GM23338 (cell line): ENCODE measurements at regions not wholly inside any gene's neighbourhood (a gene's known extent, or its start where the extent isn't known, plus 50 kb on each side); places are given as distances from the start of the nearest gene placed in this dataset.

Experiments used
- ATAC-seq: fragments of 200-7000 bp; cut with Tn5 transposase; 3 replicates; pipeline ENCODE4 v1.9.1; 2020
- DNase-seq: peaks from one replicate; pipeline ENCODE4 v3.0.0-alpha.2; 2015; ENCODE audit warnings: low spot score
- H2AFZ ChIP-seq: fragments of 200-600 bp; sonication (generic); 2 replicates; pipeline ENCODE4 v1.8.0; 2016; ENCODE audit warnings: antibody characterized with exemption, mild to moderate bottlenecking, moderate library complexity
- H3F3A ChIP-seq: fragments of 200-600 bp; sonication (generic); replicated peaks from 2 replicates; pipeline ENCODE4 v1.8.0; 2017; ENCODE audit warnings: antibody characterized with exemption, mixed run types, low read depth
- H3K27ac ChIP-seq: fragments of 200-600 bp; sonication (generic); 2 replicates; pipeline ENCODE4 v1.6.1; 2016; ENCODE audit warnings: low read depth
- H3K27me3 ChIP-seq: fragments of 200-600 bp; sonication (generic); 2 replicates; pipeline ENCODE4 v1.8.0; 2016; ENCODE audit warnings: mild to moderate bottlenecking, mixed run types, moderate library complexity; ENCODE audit not compliant: insufficient read depth
- H3K36me3 ChIP-seq: fragments of 200-600 bp; sonication (generic); 2 replicates; pipeline ENCODE4 v1.8.0; 2016; ENCODE audit warnings: mild to moderate bottlenecking; ENCODE audit not compliant: insufficient read depth
- H3K4me1 ChIP-seq: fragments of 200-600 bp; sonication (generic); 2 replicates; pipeline ENCODE4 v1.8.0; 2016; ENCODE audit warnings: mild to moderate bottlenecking, moderate library complexity; ENCODE audit not compliant: insufficient read depth
- H3K4me2 ChIP-seq: fragments of 200-600 bp; sonication (generic); 2 replicates; pipeline ENCODE4 v1.7.1; 2017; ENCODE audit warnings: mixed run types
- H3K4me3 ChIP-seq: fragments of 200-600 bp; sonication (generic); 2 replicates; pipeline ENCODE4 v1.6.1; 2016; ENCODE audit warnings: mixed run types
- H3K79me2 ChIP-seq: fragments of 200-600 bp; sonication (generic); replicated peaks from 2 replicates; pipeline ENCODE4 v1.8.0; 2017; ENCODE audit warnings: mild to moderate bottlenecking; ENCODE audit not compliant: insufficient read depth
- H3K9me2 ChIP-seq: fragments of 200-600 bp; sonication (generic); 2 replicates; pipeline ENCODE4 v1.8.0; 2017; ENCODE audit not compliant: insufficient read depth
- H4K20me1 ChIP-seq: fragments of 200-600 bp; sonication (generic); replicated peaks from 2 replicates; pipeline ENCODE4 v1.8.0; 2017; ENCODE audit warnings: mild to moderate bottlenecking; ENCODE audit not compliant: insufficient read depth
- H3K27ac Mint-ChIP-seq: 2 replicates; pipeline ENCODE4 v1.8.0; 2020; ENCODE audit warnings: inconsistent platforms, mild to moderate bottlenecking, moderate library complexity, mixed read lengths
- H3K27me3 Mint-ChIP-seq: 3 replicates; pipeline ENCODE4 v1.8.0; 2022; ENCODE audit warnings: low read depth, mild to moderate bottlenecking, moderate library complexity, mixed read lengths, inconsistent platforms; ENCODE audit not compliant: insufficient read depth, poor library complexity
- H3K36me3 Mint-ChIP-seq: 3 replicates; pipeline ENCODE4 v1.8.0; 2021; ENCODE audit warnings: low read depth, mild to moderate bottlenecking, inconsistent platforms, moderate library complexity, mixed read lengths
- H3K4me1 Mint-ChIP-seq: 3 replicates; pipeline ENCODE4 v1.8.0; 2020; ENCODE audit warnings: mild to moderate bottlenecking, inconsistent platforms, mixed read lengths
- H3K4me3 Mint-ChIP-seq: 3 replicates; pipeline ENCODE4 v1.8.0; 2021; ENCODE audit warnings: moderate library complexity, mild to moderate bottlenecking, inconsistent platforms, mixed read lengths
- H3K9me3 Mint-ChIP-seq: 3 replicates; pipeline ENCODE4 v1.8.0; 2020; ENCODE audit warnings: moderate library complexity, mild to moderate bottlenecking, inconsistent platforms, mixed read lengths
- CREB1 ChIP-seq: fragments of 250-450 bp; sonication (Bioruptor Pico); IDR thresholded peaks from 2 replicates; pipeline ENCODE4 v1.5.0; 2020; ENCODE audit warnings: low read depth, mild to moderate bottlenecking, moderate library complexity
- EZH2 ChIP-seq: fragments of 200-600 bp; sonication (generic); IDR thresholded peaks from one replicate; pipeline ENCODE4 v1.8.0; 2017; ENCODE audit warnings: antibody characterized with exemption, mild to moderate bottlenecking, low read depth; ENCODE audit not compliant: unreplicated experiment
- EZH2phosphoT487 ChIP-seq: fragments of 200-600 bp; sonication (generic); IDR thresholded peaks from one replicate; pipeline ENCODE4 v1.8.1; 2018; ENCODE audit warnings: antibody characterized with exemption; ENCODE audit not compliant: unreplicated experiment
- JUNB ChIP-seq: IDR thresholded peaks from one replicate; pipeline ENCODE4 v1.6.1; 2016; ENCODE audit warnings: antibody characterized with exemption; ENCODE audit not compliant: unreplicated experiment
- POLR2AphosphoS5 ChIP-seq: IDR thresholded peaks from 2 replicates; pipeline ENCODE4 v1.6.1; 2016; ENCODE audit warnings: antibody characterized with exemption, low read depth
- STAT1 ChIP-seq: IDR thresholded peaks from one replicate; pipeline ENCODE4 v1.6.1; 2016; ENCODE audit warnings: antibody characterized with exemption; ENCODE audit not compliant: unreplicated experiment
- ZNF114 ChIP-seq: fragments of 250-450 bp; sonication (Bioruptor Pico); IDR thresholded peaks from 2 replicates; pipeline ENCODE4 v1.5.0; 2020; ENCODE audit warnings: mild to moderate bottlenecking, moderate library complexity
- ZNF331 ChIP-seq: fragments of 250-450 bp; sonication (Bioruptor Pico); IDR thresholded peaks from 2 replicates; pipeline ENCODE4 v1.5.0; 2020; ENCODE audit warnings: low read depth, mild to moderate bottlenecking, moderate library complexity
- TF ChIP-seq, protein P1 (sequence below): IDR thresholded peaks from 2 replicates; pipeline ENCODE4 v1.6.1; 2016; ENCODE audit warnings: antibody characterized with exemption
- TF ChIP-seq, protein P2 (sequence below): IDR thresholded peaks from one replicate; pipeline ENCODE4 v1.6.1; 2018; ENCODE audit warnings: antibody characterized with exemption; ENCODE audit not compliant: unreplicated experiment

DNA sequence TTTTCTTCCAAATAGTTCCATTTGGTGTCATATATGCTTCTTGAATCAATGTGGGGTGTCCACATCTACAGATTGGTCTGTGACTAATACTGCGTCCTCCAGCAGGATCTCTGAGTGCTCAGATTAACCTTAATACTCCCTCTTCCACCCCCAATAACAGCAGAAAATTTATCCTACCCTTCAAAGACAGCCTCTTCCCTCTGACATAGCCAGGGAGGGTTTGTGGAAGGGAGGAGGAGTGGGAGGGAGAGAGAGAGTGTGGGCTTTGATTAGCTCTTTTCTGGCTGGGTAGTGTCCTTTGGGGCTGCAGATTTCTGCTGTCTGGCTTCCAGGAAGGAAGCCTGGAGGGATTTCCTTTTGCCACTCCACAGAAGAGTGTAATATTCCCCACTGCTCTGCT lies 220.7 kb downstream of the TTC6 start:
- no peak overlapping the region for H3K27ac Mint-ChIP-seq
- Histone ChIP-seq H2AFZ (peak overlapping the region; percentile 26; the same call in 1 of the 2 replicates), H3F3A (no peaks in the 10 kb centered on the region), H3K4me1 (no peaks in the 10 kb centered on the region), H3K36me3 (no peaks in the 10 kb centered on the region), H4K20me1 (no peaks in the 10 kb centered on the region), H3K79me2 (no peaks in the 10 kb centered on the region), H3K9me2 (no peaks in the 10 kb centered on the region), H3K4me3 (no peak overlapping the region), H3K4me2 (no peak overlapping the region), H3K27me3 (no peaks in the 10 kb centered on the region), H3K27ac (no peak overlapping the region)
- ATAC-seq (peak; percentile 32; the same call in 1 of the 3 replicates), DNase-seq (no peak)
- H3K27me3 Mint-ChIP-seq, result no peaks in the 10 kb centered on the region
- no peaks in the 10 kb centered on the region for H3K36me3 Mint-ChIP-seq
- peaks cover 5% of the 10 kb centered on the region for H3K4me1 Mint-ChIP-seq
- TF ChIP-seq, protein P1, sequence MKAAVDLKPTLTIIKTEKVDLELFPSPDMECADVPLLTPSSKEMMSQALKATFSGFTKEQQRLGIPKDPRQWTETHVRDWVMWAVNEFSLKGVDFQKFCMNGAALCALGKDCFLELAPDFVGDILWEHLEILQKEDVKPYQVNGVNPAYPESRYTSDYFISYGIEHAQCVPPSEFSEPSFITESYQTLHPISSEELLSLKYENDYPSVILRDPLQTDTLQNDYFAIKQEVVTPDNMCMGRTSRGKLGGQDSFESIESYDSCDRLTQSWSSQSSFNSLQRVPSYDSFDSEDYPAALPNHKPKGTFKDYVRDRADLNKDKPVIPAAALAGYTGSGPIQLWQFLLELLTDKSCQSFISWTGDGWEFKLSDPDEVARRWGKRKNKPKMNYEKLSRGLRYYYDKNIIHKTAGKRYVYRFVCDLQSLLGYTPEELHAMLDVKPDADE, result no peak
- H3K4me3 Mint-ChIP-seq, result no peak overlapping the region
- no peaks in the 10 kb centered on the region for H3K9me3 Mint-ChIP-seq

DNA sequence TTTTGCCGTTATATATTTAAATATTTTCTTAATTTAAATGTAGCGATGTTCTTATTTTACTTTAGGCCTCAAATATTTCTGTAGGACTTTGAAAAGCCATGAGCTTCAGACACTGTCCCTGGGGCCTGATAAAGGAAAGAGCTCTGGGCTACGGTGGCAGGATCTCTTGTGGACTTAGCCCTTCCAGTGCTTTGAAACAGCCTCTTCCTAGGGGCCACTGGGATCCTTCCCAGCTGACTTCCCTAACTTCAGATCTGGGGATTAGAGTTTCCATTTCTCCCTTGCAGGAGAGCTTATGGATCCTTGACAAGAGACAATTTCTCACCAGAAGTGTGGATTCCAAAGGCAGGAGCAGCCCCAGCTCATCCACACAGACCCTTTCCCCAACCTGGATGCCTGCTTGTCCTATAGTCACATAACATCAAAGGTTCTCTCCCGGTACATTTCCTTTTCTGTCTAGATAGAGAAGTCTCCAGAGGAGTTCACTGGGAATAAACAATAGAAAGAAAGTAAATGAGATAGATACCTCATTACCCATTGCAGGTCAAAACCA lies 221.4 kb downstream of the TTC6 start:
- Mint-ChIP-seq H3K9me3 (no peaks in the 10 kb centered on the region), H3K4me1 (peaks cover 5% of the 10 kb centered on the region), H3K27ac (no peak overlapping the region), H3K36me3 (no peaks in the 10 kb centered on the region), H3K4me3 (no peak overlapping the region), H3K27me3 (no peaks in the 10 kb centered on the region)
- Histone ChIP-seq H3K79me2 (no peaks in the 10 kb centered on the region), H3K4me2 (no peak overlapping the region), H2AFZ (no peak overlapping the region), H4K20me1 (no peaks in the 10 kb centered on the region), H3K27ac (no peak overlapping the region), H3K9me2 (no peaks in the 10 kb centered on the region), H3F3A (no peaks in the 10 kb centered on the region), H3K36me3 (no peaks in the 10 kb centered on the region), H3K4me1 (no peaks in the 10 kb centered on the region), H3K27me3 (no peaks in the 10 kb centered on the region), H3K4me3 (no peak overlapping the region)
- ATAC-seq, result peak; percentile 33; the same call in 2 of the 3 replicates
- no peak for DNase-seq
- TF ChIP-seq ZNF114 (CRISPR knock-in tag) (no peak), STAT1 (no peak), EZH2 (no peak), ZNF331 (CRISPR knock-in tag) (no peak), CREB1 (CRISPR knock-in tag) (no peak), POLR2AphosphoS5 (no peak), JUNB (no peak), EZH2phosphoT487 (no peak)
- TF ChIP-seq, protein P1, result no peak
- TF ChIP-seq, protein P2, sequence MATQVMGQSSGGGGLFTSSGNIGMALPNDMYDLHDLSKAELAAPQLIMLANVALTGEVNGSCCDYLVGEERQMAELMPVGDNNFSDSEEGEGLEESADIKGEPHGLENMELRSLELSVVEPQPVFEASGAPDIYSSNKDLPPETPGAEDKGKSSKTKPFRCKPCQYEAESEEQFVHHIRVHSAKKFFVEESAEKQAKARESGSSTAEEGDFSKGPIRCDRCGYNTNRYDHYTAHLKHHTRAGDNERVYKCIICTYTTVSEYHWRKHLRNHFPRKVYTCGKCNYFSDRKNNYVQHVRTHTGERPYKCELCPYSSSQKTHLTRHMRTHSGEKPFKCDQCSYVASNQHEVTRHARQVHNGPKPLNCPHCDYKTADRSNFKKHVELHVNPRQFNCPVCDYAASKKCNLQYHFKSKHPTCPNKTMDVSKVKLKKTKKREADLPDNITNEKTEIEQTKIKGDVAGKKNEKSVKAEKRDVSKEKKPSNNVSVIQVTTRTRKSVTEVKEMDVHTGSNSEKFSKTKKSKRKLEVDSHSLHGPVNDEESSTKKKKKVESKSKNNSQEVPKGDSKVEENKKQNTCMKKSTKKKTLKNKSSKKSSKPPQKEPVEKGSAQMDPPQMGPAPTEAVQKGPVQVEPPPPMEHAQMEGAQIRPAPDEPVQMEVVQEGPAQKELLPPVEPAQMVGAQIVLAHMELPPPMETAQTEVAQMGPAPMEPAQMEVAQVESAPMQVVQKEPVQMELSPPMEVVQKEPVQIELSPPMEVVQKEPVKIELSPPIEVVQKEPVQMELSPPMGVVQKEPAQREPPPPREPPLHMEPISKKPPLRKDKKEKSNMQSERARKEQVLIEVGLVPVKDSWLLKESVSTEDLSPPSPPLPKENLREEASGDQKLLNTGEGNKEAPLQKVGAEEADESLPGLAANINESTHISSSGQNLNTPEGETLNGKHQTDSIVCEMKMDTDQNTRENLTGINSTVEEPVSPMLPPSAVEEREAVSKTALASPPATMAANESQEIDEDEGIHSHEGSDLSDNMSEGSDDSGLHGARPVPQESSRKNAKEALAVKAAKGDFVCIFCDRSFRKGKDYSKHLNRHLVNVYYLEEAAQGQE, result no peak
